ENCODE measurements at regions not wholly inside any gene's neighbourhood (a gene's known extent, or its start where the extent isn't known, plus 50 kb on each side); places are given as distances from the start of the nearest gene placed in this dataset.

- Mint-ChIP-seq H3K9me3 (peaks cover 0 to 4% (median 0%) of the 10 kb centered on the region in 8 donors), H3K4me3 (no peak overlapping the region), H3K4me1 (no peaks in the 10 kb centered on the region), H3K36me3 (no peaks in the 10 kb centered on the region), H3K27ac (no peak overlapping the region), H3K27me3 (peaks cover 5 to 13% of the 10 kb centered on the region in 2 donors)
- no peaks in the 10 kb centered on the region for H3K9me3 ChIP-seq (ENCODE audit: control insufficient read depth in 1 of 2, low read length in 2 of 2)
- no peaks in the 10 kb centered on the region for H3K36me3 ChIP-seq (ENCODE audit: insufficient read depth, low read length)
- no peaks in the 10 kb centered on the region for H3K4me1 ChIP-seq (ENCODE audit: insufficient read depth, low read length)
- POLR2A ChIA-PET (ENCODE audit: partially characterized antibody) = no interaction called here
- H3K27me3 ChIP-seq (ENCODE audit: insufficient read depth, low read length) = no peaks in the 10 kb centered on the region
- H3K27ac ChIP-seq (ENCODE audit: low read depth, low read length) = no peak overlapping the region
- DNase-seq = no peak
- CTCF ChIA-PET (ENCODE audit: partially characterized antibody) = interaction anchor here (1.4 kb wide), 1 partner anchor 9 kb away, joined by 3 read pairs; no protein-coding TSS in a partner anchor
- intact Hi-C loops (cut with micrococcal nuclease) = no loop called here
- no peak overlapping the region for H3K4me3 ChIP-seq (ENCODE audit: low read length in 2 of 2)
Observed at GRCh38 chr1:199362996-199363395, 664.5 kb upstream of the NR5A2 start.

- CTCF ChIA-PET (ENCODE audit: partially characterized antibody) = no interaction called here
- no peak overlapping the region for H3K27ac Mint-ChIP-seq
Observed at GRCh38 chr1:199373139-199373538, 654.4 kb upstream of the NR5A2 start.

GRCh38 chr1:199377211-199377610, 650.3 kb upstream of the NR5A2 start:
- DNase-seq = no peak
- no peaks in the 10 kb centered on the region for H3K4me1 Mint-ChIP-seq
- Histone ChIP-seq H3K4me1 (ENCODE audit: insufficient read depth, low read length) (no peaks in the 10 kb centered on the region), H3K9me3 (ENCODE audit: control insufficient read depth in 1 of 2, low read length in 2 of 2) (no peaks in the 10 kb centered on the region), H3K36me3 (ENCODE audit: insufficient read depth, low read length) (no peaks in the 10 kb centered on the region), H3K27me3 (ENCODE audit: insufficient read depth, low read length) (no peaks in the 10 kb centered on the region), H3K4me3 (ENCODE audit: low read length in 2 of 2) (no peak overlapping the region), H3K27ac (ENCODE audit: low read depth, low read length) (no peak overlapping the region)
- no peak overlapping the region for H3K27ac Mint-ChIP-seq
- intact Hi-C loops (cut with micrococcal nuclease) = no loop called here
- H3K4me3 Mint-ChIP-seq = no peak overlapping the region
- CTCF ChIA-PET (ENCODE audit: partially characterized antibody) = no interaction called here
- peaks cover 0 to 7% (median 2%) of the 10 kb centered on the region in 8 donors for H3K9me3 Mint-ChIP-seq
- H3K27me3 Mint-ChIP-seq = peaks cover 3 to 4% of the 10 kb centered on the region in 2 donors
- no peaks in the 10 kb centered on the region for H3K36me3 Mint-ChIP-seq
- POLR2A ChIA-PET (ENCODE audit: partially characterized antibody) = no interaction called here

More at GRCh38 chr1:199373139-199373538, 654.4 kb upstream of the NR5A2 start:
- H3K27me3 Mint-ChIP-seq = peaks cover 4 to 5% of the 10 kb centered on the region in 2 donors
- H3K27ac ChIP-seq (ENCODE audit: low read depth, low read length) = no peak overlapping the region
- H3K36me3 Mint-ChIP-seq = no peaks in the 10 kb centered on the region
- peaks cover 0 to 3% (median 0%) of the 10 kb centered on the region in 4 donors for H3K4me1 Mint-ChIP-seq
- H3K4me3 Mint-ChIP-seq = no peak overlapping the region
- H3K36me3 ChIP-seq (ENCODE audit: insufficient read depth, low read length) = no peaks in the 10 kb centered on the region
- H3K4me3 ChIP-seq (ENCODE audit: low read length in 2 of 2) = no peak overlapping the region
- no peaks in the 10 kb centered on the region for H3K4me1 ChIP-seq (ENCODE audit: insufficient read depth, low read length)
- H3K27me3 ChIP-seq (ENCODE audit: insufficient read depth, low read length) = no peaks in the 10 kb centered on the region
- DNase-seq = no peak
- intact Hi-C loops (cut with micrococcal nuclease) = no loop called here
- POLR2A ChIA-PET (ENCODE audit: partially characterized antibody) = no interaction called here
- H3K9me3 ChIP-seq (ENCODE audit: control insufficient read depth in 1 of 2, low read length in 2 of 2) = no peaks in the 10 kb centered on the region
- peaks cover 0 to 11% (median 4%) of the 10 kb centered on the region in 8 donors for H3K9me3 Mint-ChIP-seq

GRCh38 chr1:199383793-199384192, 643.7 kb upstream of the NR5A2 start:
- ChIA-PET CTCF (ENCODE audit: partially characterized antibody) (no interaction called here), POLR2A (ENCODE audit: partially characterized antibody) (no interaction called here)
- H3K9me3 Mint-ChIP-seq = peaks cover 0 to 2% (median 0%) of the 10 kb centered on the region in 8 donors
- Histone ChIP-seq H3K36me3 (ENCODE audit: insufficient read depth, low read length) (no peaks in the 10 kb centered on the region), H3K4me1 (ENCODE audit: insufficient read depth, low read length) (no peaks in the 10 kb centered on the region), H3K4me3 (ENCODE audit: low read length in 2 of 2) (no peak overlapping the region), H3K27ac (ENCODE audit: low read depth, low read length) (no peak overlapping the region), H3K27me3 (ENCODE audit: insufficient read depth, low read length) (no peaks in the 10 kb centered on the region), H3K9me3 (ENCODE audit: control insufficient read depth in 1 of 2, low read length in 2 of 2) (no peaks in the 10 kb centered on the region)
- no peak for DNase-seq
- intact Hi-C loops (cut with micrococcal nuclease) = no loop called here
- no peaks in the 10 kb centered on the region for H3K36me3 Mint-ChIP-seq
- no peak overlapping the region for H3K4me3 Mint-ChIP-seq
- no peaks in the 10 kb centered on the region for H3K4me1 Mint-ChIP-seq
- no peak overlapping the region for H3K27ac Mint-ChIP-seq
- H3K27me3 Mint-ChIP-seq = peaks cover 0 to 4% of the 10 kb centered on the region in 2 donors

GRCh38 chr1:199394856-199395255, 632.7 kb upstream of the NR5A2 start:
- H3K36me3 Mint-ChIP-seq = no peaks in the 10 kb centered on the region
- H3K9me3 Mint-ChIP-seq = peaks cover 0 to 2% (median under 1%) of the 10 kb centered on the region in 8 donors
- H3K27me3 ChIP-seq (ENCODE audit: insufficient read depth, low read length) = no peaks in the 10 kb centered on the region
- H3K4me1 Mint-ChIP-seq = no peaks in the 10 kb centered on the region
- POLR2A ChIA-PET (ENCODE audit: partially characterized antibody) = no interaction called here
- H3K4me1 ChIP-seq (ENCODE audit: insufficient read depth, low read length) = no peaks in the 10 kb centered on the region
- peaks cover 5 to 8% of the 10 kb centered on the region in 2 donors for H3K27me3 Mint-ChIP-seq
- H3K4me3 ChIP-seq (ENCODE audit: low read length in 2 of 2) = no peak overlapping the region
- no peaks in the 10 kb centered on the region for H3K36me3 ChIP-seq (ENCODE audit: insufficient read depth, low read length)
- H3K9me3 ChIP-seq (ENCODE audit: control insufficient read depth in 1 of 2, low read length in 2 of 2) = no peaks in the 10 kb centered on the region
- no peak overlapping the region for H3K4me3 Mint-ChIP-seq
- DNase-seq = no peak
- H3K27ac Mint-ChIP-seq = no peak overlapping the region
- intact Hi-C loops (cut with micrococcal nuclease) = no loop called here
- H3K27ac ChIP-seq (ENCODE audit: low read depth, low read length) = no peak overlapping the region
- CTCF ChIA-PET (ENCODE audit: partially characterized antibody) = no interaction called here

- CTCF ChIA-PET (ENCODE audit: partially characterized antibody) = no interaction called here
- Mint-ChIP-seq H3K9me3 (peaks cover 0 to 2% (median 0%) of the 10 kb centered on the region in 8 donors), H3K27ac (no peak overlapping the region), H3K4me1 (peaks cover 0 to 3% (median 0%) of the 10 kb centered on the region in 4 donors), H3K27me3 (peaks cover 5 to 6% of the 10 kb centered on the region in 2 donors), H3K4me3 (no peak overlapping the region), H3K36me3 (no peaks in the 10 kb centered on the region)
- no peaks in the 10 kb centered on the region for H3K4me1 ChIP-seq (ENCODE audit: insufficient read depth, low read length)
- no peak for DNase-seq
- no peak overlapping the region for H3K27ac ChIP-seq (ENCODE audit: low read depth, low read length)
- H3K36me3 ChIP-seq (ENCODE audit: insufficient read depth, low read length) = no peaks in the 10 kb centered on the region
- H3K27me3 ChIP-seq (ENCODE audit: insufficient read depth, low read length) = no peaks in the 10 kb centered on the region
- intact Hi-C loops (cut with micrococcal nuclease) = no loop called here
- no peak overlapping the region for H3K4me3 ChIP-seq (ENCODE audit: low read length in 2 of 2)
- no peaks in the 10 kb centered on the region for H3K9me3 ChIP-seq (ENCODE audit: control insufficient read depth in 1 of 2, low read length in 2 of 2)
- POLR2A ChIA-PET (ENCODE audit: partially characterized antibody) = no interaction called here
Observed at GRCh38 chr1:199396456-199396855, 631.1 kb upstream of the NR5A2 start.

- no peaks in the 10 kb centered on the region for H3K36me3 Mint-ChIP-seq
- no peak overlapping the region for H3K4me3 Mint-ChIP-seq
- peaks cover 0 to 3% (median 0%) of the 10 kb centered on the region in 4 donors for H3K4me1 Mint-ChIP-seq
- ChIA-PET CTCF (ENCODE audit: partially characterized antibody) (no interaction called here), POLR2A (ENCODE audit: partially characterized antibody) (no interaction called here)
- peaks cover 3 to 4% of the 10 kb centered on the region in 2 donors for H3K27me3 Mint-ChIP-seq
- no peak for DNase-seq
- Histone ChIP-seq H3K4me1 (ENCODE audit: insufficient read depth, low read length) (no peaks in the 10 kb centered on the region), H3K36me3 (ENCODE audit: insufficient read depth, low read length) (no peaks in the 10 kb centered on the region), H3K27ac (ENCODE audit: low read depth, low read length) (no peak overlapping the region), H3K9me3 (ENCODE audit: control insufficient read depth in 1 of 2, low read length in 2 of 2) (no peaks in the 10 kb centered on the region), H3K27me3 (ENCODE audit: insufficient read depth, low read length) (no peaks in the 10 kb centered on the region), H3K4me3 (ENCODE audit: low read length in 2 of 2) (no peak overlapping the region)
- H3K9me3 Mint-ChIP-seq = peaks cover 0 to 2% (median 0%) of the 10 kb centered on the region in 8 donors
- intact Hi-C loops (cut with micrococcal nuclease) = no loop called here
- no peak overlapping the region for H3K27ac Mint-ChIP-seq
Observed at GRCh38 chr1:199399996-199400724, 627.4 kb upstream of the NR5A2 start.
